Neural progenitor cell (in vitro differentiated cells): ENCODE measurements at regions not wholly inside any gene's neighbourhood (a gene's known extent, or its start where the extent isn't known, plus 50 kb on each side); places are given as distances from the start of the nearest gene placed in this dataset.

ENCODE experiments used
- DNase-seq: peaks from one replicate; pipeline ENCODE4 v3.0.0-alpha.2; 2016; ENCODE audit warnings: low spot score
- H2AFZ ChIP-seq: fragments of 200-600 bp; sonication (generic); replicated peaks from 2 replicates; pipeline ENCODE4 v1.6.1; 2016; ENCODE audit warnings: antibody characterized with exemption
- H3F3A ChIP-seq: fragments of 200-600 bp; sonication (generic); 2 replicates; pipeline ENCODE4 v1.6.1; 2016; ENCODE audit warnings: antibody characterized with exemption, low read depth
- H3K27ac ChIP-seq: fragments of 200-600 bp; sonication (generic); 2 replicates; pipeline ENCODE4 v1.5.1; 2016; ENCODE audit warnings: mild to moderate bottlenecking
- H3K27me3 ChIP-seq: fragments of 200-600 bp; sonication (generic); 2 replicates; pipeline ENCODE4 v1.6.1; 2016; ENCODE audit warnings: mild to moderate bottlenecking, moderate library complexity
- H3K36me3 ChIP-seq: fragments of 200-600 bp; sonication (generic); 2 replicates; pipeline ENCODE4 v1.5.1; 2016
- H3K4me1 ChIP-seq: fragments of 200-600 bp; sonication (generic); 2 replicates; pipeline ENCODE4 v1.6.1; 2016; ENCODE audit warnings: mixed run types
- H3K4me2 ChIP-seq: fragments of 200-600 bp; sonication (generic); 2 replicates; pipeline ENCODE4 v1.6.1; 2016
- H3K4me3 ChIP-seq: fragments of 200-600 bp; sonication (generic); 2 replicates; pipeline ENCODE4 v1.5.1; 2016
- H3K79me2 ChIP-seq: fragments of 200-600 bp; sonication (generic); 2 replicates; pipeline ENCODE4 v1.6.1; 2016; ENCODE audit warnings: low read depth
- H3K9ac ChIP-seq: fragments of 200-600 bp; sonication (generic); 2 replicates; pipeline ENCODE4 v1.6.1; 2016
- H3K9me3 ChIP-seq: fragments of 200-600 bp; sonication (generic); 2 replicates; pipeline ENCODE4 v1.5.1; 2016; ENCODE audit warnings: low read depth
- H4K20me1 ChIP-seq: fragments of 200-600 bp; sonication (generic); 2 replicates; pipeline ENCODE4 v1.6.1; 2016; ENCODE audit warnings: low read depth
- H3K27ac Mint-ChIP-seq: 3 replicates; pipeline ENCODE4 v1.8.0; 2021; ENCODE audit warnings: mixed read lengths
- H3K27me3 Mint-ChIP-seq: 2 replicates; pipeline ENCODE4 v1.8.0; 2022; ENCODE audit warnings: low read depth, mild to moderate bottlenecking, inconsistent platforms, moderate library complexity, mixed read lengths; ENCODE audit not compliant: insufficient read depth
- H3K36me3 Mint-ChIP-seq: 3 replicates; pipeline ENCODE4 v1.8.0; 2021; ENCODE audit warnings: mixed read lengths
- H3K4me1 Mint-ChIP-seq: 3 replicates; pipeline ENCODE4 v1.8.0; 2021; ENCODE audit warnings: mixed read lengths
- H3K4me3 Mint-ChIP-seq: 3 replicates; pipeline ENCODE4 v1.8.0; 2021; ENCODE audit warnings: mild to moderate bottlenecking, moderate library complexity, mixed read lengths
- H3K9me3 Mint-ChIP-seq: 3 replicates; pipeline ENCODE4 v1.8.0; 2020; ENCODE audit warnings: mixed read lengths
- CTCF ChIP-seq: fragments of 200-600 bp; sonication (generic); IDR thresholded peaks from 2 replicates; pipeline ENCODE4 v1.5.1; 2017; ENCODE audit warnings: antibody characterized with exemption, mild to moderate bottlenecking
- EZH2 ChIP-seq: fragments of 200-600 bp; sonication (generic); IDR thresholded peaks from 2 replicates; pipeline ENCODE4 v1.6.1; 2017; ENCODE audit warnings: antibody characterized with exemption, mild to moderate bottlenecking, moderate library complexity
- EZH2phosphoT487 ChIP-seq: fragments of 200-600 bp; sonication (generic); IDR thresholded peaks from 2 replicates; pipeline ENCODE4 v1.6.1; 2017; ENCODE audit warnings: antibody characterized with exemption

- Histone ChIP-seq H3K79me2 (no peaks in the 10 kb centered on the region), H3K4me3 (no peak overlapping the region), H3K4me1 (no peaks in the 10 kb centered on the region), H3K9me3 (no peaks in the 10 kb centered on the region), H3K4me2 (no peak overlapping the region), H3K9ac (no peak overlapping the region), H2AFZ (no peak overlapping the region), H4K20me1 (no peaks in the 10 kb centered on the region), H3F3A (peaks cover 4% of the 10 kb centered on the region), H3K36me3 (no peaks in the 10 kb centered on the region), H3K27ac (no peak overlapping the region), H3K27me3 (no peaks in the 10 kb centered on the region)
- peaks cover 6% of the 10 kb centered on the region for H3K4me1 Mint-ChIP-seq
- H3K27ac Mint-ChIP-seq: no peak overlapping the region
- H3K36me3 Mint-ChIP-seq: peaks cover 6% of the 10 kb centered on the region
- H3K9me3 Mint-ChIP-seq: peaks cover 18% of the 10 kb centered on the region
- peak; percentile 65 for DNase-seq
- no peak overlapping the region for H3K4me3 Mint-ChIP-seq
- no peak for TF ChIP-seq EZH2
- TF ChIP-seq CTCF: peak; percentile 66
- H3K27me3 Mint-ChIP-seq: peaks cover 14% of the 10 kb centered on the region
Measured at GRCh38 chrX:727738-728621, 97.4 kb downstream of the SHOX start.

GRCh38 chrX:725971-726370 is 95.4 kb downstream of the SHOX start:
- H3F3A ChIP-seq: peaks cover 9% of the 10 kb centered on the region
- H3K27ac ChIP-seq: no peak overlapping the region
- H3K27me3 ChIP-seq: no peaks in the 10 kb centered on the region
- no peak for DNase-seq
- H3K4me1 ChIP-seq: no peaks in the 10 kb centered on the region
- TF ChIP-seq EZH2phosphoT487 (no peak), EZH2 (no peak), CTCF (no peak)
- peaks cover 6% of the 10 kb centered on the region for H3K36me3 Mint-ChIP-seq
- H3K9me3 ChIP-seq: no peaks in the 10 kb centered on the region
- H4K20me1 ChIP-seq: no peaks in the 10 kb centered on the region
- peaks cover 6% of the 10 kb centered on the region for H3K4me1 Mint-ChIP-seq
- no peak overlapping the region for H2AFZ ChIP-seq
- no peaks in the 10 kb centered on the region for H3K36me3 ChIP-seq
- H3K9ac ChIP-seq: no peak overlapping the region
- H3K4me3 ChIP-seq: no peak overlapping the region
- no peak overlapping the region for H3K27ac Mint-ChIP-seq
- no peak overlapping the region for H3K4me2 ChIP-seq
- H3K4me3 Mint-ChIP-seq: no peak overlapping the region
- peaks cover 18% of the 10 kb centered on the region for H3K9me3 Mint-ChIP-seq
- H3K79me2 ChIP-seq: no peaks in the 10 kb centered on the region
- peaks cover 14% of the 10 kb centered on the region for H3K27me3 Mint-ChIP-seq

GRCh38 chrX:724256-724655 is 93.7 kb downstream of the SHOX start:
- H3K4me3 Mint-ChIP-seq: peak overlapping the region; percentile 22
- no peak for DNase-seq

More at GRCh38 chrX:724256-724655, 93.7 kb downstream of the SHOX start:
- Mint-ChIP-seq H3K27ac (no peak overlapping the region), H3K36me3 (peaks cover 6% of the 10 kb centered on the region), H3K9me3 (peaks cover 18% of the 10 kb centered on the region), H3K4me1 (peaks cover 6% of the 10 kb centered on the region), H3K27me3 (peaks cover 16% of the 10 kb centered on the region)
- H3K9ac ChIP-seq: no peak overlapping the region
- H3K36me3 ChIP-seq: no peaks in the 10 kb centered on the region
- H4K20me1 ChIP-seq: no peaks in the 10 kb centered on the region
- no peak for TF ChIP-seq EZH2
- TF ChIP-seq EZH2phosphoT487: no peak
- no peak for TF ChIP-seq CTCF
- H3K27ac ChIP-seq: no peak overlapping the region
- no peaks in the 10 kb centered on the region for H3K9me3 ChIP-seq
- H3K4me3 ChIP-seq: no peak overlapping the region
- no peak overlapping the region for H2AFZ ChIP-seq
- H3F3A ChIP-seq: peaks cover 16% of the 10 kb centered on the region
- no peaks in the 10 kb centered on the region for H3K27me3 ChIP-seq
- H3K79me2 ChIP-seq: no peaks in the 10 kb centered on the region
- H3K4me2 ChIP-seq: no peak overlapping the region
- no peaks in the 10 kb centered on the region for H3K4me1 ChIP-seq
